Stimulated activated CD8-positive, alpha-beta memory T cell treated with anti-CD3 and anti-CD28 coated beads, Interleukin-12 subunit alpha, Interleukin-12 subunit beta, amount 100 ng/mL, for 1 hour (primary cell): ENCODE measurements at regions not wholly inside any gene's neighbourhood (a gene's known extent, or its start where the extent isn't known, plus 50 kb on each side); places are given as distances from the start of the nearest gene placed in this dataset.
"Not testable (repeated sequence)": the region's sequence is repeated elsewhere in the genome, so short reads cannot be mapped to it uniquely, and the experiment has no call there.

Experiments
- DNase-seq: peaks from one replicate; pipeline ENCODE4 v3.0.0-alpha.2; 2020; ENCODE audit warnings: low read depth

DNA sequence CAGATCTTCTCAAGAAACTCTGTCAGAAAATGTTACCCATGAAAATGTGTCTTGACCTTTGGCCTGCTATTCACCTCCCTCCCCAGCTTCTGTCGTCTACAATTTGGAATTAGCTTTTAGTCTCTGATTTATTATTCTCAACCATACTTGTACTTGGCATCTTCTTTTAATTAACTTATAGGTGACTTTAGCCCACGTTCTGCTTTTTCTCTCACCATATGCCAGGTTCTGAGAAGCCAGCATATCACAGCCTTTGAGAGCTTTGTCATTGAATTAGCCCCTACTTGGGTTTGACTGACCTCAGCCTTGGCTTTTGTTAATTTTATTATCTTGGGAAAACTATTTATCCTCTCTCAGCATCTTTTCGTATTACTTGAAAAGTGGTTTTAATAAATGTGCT lies 355.9 kb downstream of the OXSM start:
- DNase-seq: no peak

DNA sequence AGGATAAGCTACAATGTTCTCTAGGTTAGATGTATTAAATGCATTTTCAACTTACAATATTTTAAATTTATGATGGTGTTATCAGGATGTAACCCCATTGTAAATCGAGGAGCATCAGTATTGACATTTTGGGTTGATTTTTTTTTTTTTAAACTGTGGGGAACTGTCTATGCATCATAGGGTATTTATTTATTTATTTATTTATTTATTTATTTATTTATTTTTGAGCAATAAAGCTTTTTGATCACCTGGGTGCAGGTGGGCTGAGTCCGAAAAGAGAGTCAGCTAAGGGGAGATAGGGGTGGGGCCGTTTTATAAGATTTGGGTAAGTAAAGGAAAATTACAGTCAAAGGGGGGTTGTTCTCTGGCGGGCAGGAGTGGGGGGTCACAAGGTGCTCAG lies 367.5 kb downstream of the OXSM start:
- DNase-seq: not testable (repeated sequence)

DNA sequence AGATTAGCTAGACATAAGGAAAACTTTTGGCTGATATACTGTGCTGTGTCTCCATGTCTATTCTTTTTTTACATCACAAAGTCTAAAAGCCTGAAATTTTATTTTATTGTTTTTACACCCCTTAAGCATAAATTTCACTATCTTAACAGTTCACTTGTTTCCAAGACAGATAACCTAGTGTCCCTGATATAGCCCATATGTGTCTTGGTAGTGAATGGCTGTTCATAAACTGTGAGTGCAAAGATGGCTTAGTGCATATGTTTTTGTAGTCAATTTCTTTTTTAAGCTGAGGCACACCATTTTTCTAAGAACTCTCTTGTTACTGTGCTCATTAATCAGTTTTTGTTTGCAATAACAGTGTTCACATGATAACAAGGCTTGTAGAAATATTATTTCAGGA lies 381.1 kb downstream of the OXSM start:
- DNase-seq: no peak

DNA sequence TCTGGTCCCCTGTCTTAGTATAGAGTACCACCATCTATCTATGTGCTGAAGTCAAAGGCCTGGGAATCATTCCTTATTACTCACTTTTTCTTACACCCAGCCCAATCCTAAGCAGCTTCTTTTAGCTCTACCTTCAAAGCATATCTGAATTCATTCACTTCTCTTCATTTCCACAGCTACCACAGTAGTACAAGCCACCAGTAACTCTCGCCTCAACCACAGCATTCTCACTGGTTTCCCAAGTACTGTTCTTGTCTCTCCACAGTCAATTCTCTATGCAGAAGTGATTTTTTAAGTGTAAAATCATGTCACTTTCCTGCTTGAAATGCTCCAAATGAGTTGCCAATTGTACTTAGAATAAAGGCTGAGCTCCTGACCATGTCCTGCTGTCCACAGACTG lies 401.7 kb downstream of the OXSM start:
- DNase-seq: no peak

DNA sequence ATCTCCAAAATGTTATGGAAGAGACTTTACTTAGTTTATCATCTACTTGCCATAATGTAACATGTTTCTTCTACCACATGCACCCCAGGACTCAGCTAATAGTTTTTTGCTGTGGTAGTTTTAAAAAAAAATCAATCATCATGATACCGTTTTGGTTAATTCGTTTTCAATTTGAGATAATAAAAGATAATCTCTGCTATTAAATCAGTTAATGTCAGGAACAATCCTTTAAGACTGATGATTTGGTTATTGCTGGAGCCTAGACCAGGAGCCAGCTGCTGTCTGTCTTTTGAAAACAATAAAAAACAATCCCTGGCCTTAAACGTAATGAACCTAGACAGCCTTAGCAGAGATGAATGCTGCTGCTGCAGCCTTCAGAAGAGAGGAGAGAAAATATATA lies 403.7 kb downstream of the OXSM start:
- no peak for DNase-seq

DNA sequence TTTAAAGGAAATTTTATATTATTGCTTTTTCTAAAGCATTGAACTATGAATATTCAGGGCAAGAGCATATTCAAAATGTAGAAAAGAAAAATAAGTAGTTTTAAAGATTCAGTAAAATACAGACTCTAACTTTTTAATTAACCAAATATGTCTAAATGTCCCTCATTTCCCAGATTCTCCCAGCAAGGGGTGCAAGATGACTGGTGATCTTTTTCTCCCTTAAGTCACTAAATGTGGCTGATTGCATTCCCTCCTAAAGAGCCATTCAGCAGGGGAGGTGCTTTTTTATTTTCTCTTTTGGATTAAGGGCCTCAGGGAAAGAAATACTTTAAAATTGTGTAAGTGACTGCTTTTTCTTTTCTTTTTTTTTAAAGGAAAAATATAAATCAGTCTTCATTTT lies 406.9 kb downstream of the OXSM start:
- DNase-seq: no peak

DNA sequence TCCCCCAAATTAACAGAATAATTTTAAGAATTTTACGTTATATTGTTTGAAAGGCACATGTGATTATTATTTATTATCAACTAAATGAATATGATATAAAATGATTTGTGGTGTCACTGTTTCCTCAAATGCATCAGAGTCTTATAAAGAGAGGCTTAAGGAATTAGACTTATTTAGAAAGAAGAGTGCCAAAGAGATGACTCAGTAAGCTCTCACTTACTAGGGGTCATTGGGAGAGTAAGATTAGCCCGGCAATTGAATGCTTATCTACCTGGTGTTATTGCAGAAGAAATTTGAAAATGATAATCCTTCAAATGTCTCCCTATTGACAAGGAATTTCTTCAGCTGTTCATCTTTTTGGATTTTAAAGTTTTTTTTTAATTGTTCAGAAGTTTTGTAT lies 408.7 kb downstream of the OXSM start:
- no peak for DNase-seq

DNA sequence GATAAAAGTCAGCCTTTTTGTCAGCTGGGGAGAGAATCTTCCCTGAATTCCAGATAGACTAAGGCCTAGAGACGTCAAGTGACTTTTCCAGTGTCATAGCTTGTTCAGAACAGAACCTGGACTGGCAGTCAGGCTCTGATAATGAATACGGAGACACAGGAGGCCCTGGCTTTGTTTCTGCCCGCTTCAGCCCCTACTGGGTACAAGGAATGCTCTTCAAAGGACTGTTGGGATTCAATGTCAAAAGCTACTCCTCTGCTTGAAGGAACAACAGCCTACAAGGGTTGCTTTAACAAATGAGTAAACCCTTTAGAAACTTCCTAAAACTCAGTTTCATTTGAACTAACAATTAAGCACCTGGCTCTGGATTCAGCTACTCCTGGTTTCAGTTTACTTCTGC lies 412.3 kb downstream of the OXSM start:
- DNase-seq: no peak

DNA sequence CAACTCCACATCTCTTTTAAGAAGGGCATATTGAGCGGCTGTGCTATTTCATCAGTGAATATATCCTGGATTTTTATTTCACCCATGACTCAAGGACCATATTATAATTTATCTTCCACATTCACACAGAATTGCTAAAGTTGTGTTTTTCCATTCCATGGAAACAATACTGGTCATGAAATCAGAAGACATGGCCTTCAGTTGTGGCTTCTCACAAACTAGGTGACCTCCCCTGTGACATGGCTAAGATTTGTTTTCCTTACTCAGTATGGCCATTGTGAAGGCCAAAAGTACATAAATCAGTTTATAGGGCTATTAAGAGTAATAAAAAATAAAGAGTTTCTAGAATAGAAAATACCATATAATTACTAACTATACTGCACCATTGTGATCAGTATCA lies 415.6 kb downstream of the OXSM start:
- DNase-seq: no peak

DNA sequence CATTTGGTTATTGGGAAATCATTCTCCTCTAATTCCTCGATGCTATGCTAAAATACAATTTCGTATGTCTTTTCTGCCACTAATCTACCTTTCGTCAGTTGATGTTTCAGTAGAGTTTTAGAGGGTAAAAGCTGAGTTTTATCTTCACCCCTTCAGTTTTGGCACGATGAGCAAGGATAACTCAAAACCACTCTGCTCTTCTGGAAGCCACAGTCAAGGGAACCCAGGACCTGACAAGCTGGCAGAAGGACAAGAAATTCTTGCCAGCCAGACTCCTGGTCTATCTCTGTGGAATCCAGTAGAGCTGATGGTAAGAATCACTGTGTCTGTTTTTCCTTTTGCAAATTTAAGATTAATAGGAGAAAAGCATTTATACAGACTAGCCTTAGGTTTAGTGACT lies 414.4 kb upstream of the LRRC3B start:
- DNase-seq: no peak

DNA sequence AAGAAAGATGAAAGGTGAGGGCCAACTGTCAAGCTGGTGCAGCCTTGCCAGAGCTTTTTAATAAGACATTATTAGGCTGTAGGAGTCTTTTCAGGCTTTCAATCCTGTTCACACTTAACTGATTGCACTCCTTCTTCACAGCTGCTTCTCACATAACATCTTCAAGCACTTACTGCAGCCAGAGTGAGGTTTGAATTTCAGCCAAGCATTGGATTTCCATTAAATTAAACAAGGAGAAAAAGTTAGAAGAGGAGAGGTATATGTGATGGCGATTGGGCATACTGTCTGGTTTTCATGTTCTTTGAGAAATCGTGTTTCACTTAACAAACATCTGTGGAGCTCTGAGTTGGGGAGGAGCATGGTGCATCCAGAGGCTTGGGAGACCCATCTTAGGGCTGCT lies 392.8 kb upstream of the LRRC3B start:
- no peak for DNase-seq

DNA sequence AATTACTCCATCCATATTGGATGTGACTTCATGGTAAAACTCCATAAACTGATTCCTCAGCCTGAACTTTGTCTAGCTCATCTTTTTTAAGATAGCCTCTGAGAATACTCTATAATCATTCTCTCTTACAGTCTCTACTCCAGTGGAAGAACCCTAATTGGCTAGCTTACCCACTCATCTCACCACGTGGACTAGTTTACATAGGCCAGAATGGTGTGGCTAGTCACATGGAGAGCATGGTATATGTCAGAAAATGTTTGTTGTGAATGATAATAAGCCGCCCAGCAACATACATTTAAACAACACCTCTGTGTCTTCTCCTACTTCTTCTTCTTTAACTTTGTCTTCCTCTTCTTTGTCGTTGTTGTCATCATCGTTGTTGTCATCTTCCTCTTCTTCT lies 389.2 kb upstream of the LRRC3B start:
- no peak for DNase-seq

DNA sequence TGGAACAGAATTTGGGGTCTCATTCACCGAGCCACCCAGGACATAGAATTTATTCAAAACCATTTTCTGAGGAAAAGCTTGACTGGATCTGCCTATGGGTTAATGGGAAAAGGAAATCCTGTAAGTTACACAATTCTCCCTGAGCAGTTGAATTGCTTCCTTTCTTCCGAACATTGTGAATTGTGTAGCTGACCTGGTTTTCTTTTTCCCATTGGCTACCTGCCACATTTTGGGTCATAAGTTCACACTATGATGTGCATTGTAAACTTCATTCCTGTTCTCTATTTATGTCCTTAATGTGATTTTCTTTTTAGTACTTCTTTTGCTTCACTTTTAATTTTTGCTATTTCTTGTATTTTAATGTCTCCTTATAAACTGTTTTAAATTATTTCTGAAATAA lies 386.0 kb upstream of the LRRC3B start:
- DNase-seq: no peak

DNA sequence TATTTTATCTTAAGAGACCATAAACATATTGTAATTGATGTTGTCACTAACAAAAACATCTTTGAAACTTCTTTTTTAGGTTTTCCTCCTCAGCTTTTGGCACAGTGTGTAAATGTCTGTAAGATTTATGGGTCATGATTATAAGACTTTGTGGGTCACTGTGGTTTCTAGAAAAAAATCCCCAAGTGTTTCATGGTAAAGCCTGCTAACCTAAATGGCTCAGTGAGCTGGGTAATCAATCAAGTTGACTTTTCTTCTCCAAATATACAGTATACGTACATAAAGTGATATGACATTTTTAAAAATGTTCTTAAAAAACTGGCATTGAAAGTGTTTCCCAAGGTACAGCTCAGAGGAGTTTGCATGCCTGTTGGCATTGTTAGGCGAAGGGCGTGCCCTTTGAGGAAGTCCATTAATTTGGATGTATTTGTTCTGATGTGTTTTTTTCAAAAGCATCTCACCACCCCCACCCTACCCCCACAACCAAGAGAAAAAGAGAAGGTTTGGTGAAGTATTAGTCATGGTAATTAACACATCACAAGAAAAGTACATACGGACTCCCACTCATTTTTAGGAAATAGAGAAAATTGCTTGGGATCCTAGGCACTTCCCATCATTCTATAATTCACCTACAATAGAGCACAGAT lies 385.4 kb upstream of the LRRC3B start:
- no peak for DNase-seq

DNA sequence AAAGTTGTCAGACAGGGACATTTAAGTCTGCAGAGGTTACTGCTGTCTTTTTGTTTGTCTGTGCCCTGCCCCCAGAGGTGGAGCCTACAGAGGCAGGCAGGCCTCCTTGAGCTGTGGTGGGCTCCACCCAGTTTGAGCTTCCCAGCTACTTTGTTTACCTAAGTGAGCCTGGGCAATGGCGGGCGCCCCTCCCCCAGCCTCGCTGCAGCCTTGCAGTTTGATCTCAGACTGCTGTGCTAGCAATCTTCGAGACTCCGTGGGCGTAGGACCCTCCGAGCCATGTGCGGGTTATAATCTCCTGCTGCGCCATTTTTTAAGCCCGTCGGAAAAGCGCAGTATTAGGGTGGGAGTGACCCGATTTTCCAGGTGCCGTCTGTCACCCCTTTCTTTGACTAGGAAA lies 378.0 kb upstream of the LRRC3B start:
- DNase-seq: not testable (repeated sequence)

DNA sequence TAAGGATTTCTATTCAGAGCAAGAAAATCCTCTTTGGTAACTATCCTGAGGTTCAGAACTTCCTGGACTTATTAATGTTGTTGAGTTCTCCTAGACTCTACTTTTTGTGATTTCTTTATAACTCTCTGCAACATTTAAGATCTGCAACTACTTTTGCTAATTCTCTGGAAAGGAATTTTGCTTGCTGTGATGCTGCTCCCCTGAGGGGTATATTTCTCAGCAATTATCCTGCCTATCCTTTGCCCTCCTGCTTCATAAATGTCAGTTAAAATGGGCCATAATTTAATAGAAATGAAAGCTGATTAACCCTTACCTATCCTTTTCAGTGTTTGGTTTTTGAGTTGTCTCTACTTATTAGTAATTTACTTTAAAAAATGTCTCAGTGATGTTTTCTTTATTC lies 377.3 kb upstream of the LRRC3B start:
- no peak for DNase-seq

DNA sequence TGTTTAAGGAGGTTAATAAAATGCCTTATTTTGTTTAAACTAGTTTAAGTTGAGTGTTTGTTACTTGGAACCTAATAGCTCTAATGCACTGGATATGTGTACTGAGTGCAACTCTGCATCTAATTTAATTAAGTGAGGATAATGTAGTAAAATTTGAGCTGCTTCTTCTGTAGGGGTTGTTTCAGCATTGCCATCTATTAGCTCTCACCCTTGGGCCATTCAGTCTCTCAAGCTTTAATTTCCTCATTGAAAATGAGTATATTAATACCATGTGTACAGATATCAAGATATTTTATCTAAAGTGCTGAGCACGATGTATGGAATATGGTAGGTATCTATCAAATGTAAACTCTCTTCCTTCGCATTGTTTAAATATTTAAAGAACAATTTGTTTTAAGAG lies 375.7 kb upstream of the LRRC3B start:
- DNase-seq: no peak

DNA sequence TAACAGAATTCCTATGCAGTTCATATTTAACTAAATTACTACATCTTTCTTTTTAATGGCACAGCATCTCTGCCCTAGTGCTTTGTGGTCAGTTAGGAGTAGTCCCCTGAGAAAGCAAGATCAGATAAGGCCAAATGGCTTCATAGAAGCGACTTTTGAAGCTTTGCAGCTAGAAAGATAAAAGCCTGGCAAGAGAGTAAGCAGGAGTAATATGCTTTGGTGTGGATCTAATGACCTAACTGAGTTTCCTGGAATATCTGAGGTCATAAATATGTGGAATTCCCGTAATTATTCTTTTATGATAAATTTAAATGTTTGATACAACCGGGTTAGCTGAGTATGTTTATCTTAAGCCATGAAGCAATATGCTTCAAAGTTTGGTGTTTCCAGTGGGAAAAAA lies 374.9 kb upstream of the LRRC3B start:
- no peak for DNase-seq

DNA sequence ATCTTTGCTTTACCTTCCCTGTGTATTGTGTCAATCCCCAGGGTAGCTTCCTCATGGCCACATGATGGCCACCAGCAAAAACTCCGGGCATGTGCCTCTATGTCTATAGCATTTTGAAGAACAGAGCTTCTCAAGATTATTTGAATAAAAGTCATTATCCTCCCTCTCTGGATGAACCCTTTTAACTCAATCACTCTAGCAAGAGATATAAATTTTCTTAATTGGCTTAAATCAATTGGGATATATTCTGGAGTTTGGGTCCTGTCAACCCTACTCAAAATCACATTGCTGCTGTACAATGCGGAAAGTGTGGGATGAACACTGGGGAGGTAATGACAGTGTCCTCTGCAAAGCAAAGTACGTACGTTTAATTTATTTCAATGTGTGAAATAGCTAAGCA lies 370.6 kb upstream of the LRRC3B start:
- no peak for DNase-seq

DNA sequence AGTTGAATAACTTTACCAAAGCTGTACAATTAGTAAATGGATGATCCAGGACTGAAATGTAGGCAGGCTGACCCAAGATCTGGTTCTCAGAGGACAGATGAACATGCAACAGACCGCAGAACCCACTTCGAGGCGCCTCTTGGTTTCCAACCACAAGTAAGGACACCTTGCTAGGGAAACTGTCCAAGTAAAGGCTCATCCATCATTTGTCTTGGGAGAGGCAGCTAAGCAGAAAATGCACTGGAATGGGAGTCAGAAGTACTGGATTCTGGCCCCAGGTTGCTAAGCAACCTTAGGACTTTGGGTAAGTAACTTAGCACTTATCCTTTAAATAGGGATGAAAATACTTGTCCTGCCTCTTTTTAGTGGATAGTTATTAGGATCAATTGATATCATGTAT lies 366.3 kb upstream of the LRRC3B start:
- DNase-seq: no peak

DNA sequence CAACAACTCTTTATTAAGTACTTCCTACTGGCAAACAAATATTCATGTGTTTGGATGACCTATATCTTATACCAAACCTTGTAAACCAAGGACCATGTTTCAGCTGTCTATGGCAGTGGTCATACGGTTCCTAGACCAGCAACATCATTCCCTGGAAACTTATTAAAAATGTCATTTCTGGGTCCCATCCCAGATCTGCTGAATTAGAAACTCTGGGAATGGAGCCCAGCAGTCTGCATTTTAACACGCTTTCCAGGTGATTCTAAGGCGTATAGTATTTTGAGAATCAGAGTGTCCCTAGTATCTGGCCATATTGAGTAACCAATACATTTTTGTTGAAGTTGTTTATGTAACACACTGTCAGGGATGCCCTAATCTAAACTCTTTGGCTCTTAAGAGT lies 363.4 kb upstream of the LRRC3B start:
- DNase-seq: no peak

DNA sequence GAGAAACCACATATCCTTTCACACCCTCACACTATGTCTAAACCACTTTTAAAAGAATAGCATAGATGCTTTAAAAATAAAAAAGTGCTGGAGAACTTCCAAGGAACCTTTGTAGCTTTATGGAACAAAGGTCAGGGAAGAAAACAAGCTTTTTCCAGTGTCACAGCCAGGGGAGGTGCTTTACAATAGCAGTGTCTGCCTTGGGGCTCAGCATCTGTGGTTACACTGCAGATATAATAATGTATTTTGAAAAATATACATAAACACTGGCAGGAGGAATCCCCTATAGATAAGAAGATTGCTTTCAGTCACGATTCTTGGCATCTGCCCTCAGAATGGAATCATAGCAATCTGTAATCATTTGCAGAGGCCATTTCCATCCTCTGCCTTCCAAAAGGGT lies 362.4 kb upstream of the LRRC3B start:
- DNase-seq: no peak

DNA sequence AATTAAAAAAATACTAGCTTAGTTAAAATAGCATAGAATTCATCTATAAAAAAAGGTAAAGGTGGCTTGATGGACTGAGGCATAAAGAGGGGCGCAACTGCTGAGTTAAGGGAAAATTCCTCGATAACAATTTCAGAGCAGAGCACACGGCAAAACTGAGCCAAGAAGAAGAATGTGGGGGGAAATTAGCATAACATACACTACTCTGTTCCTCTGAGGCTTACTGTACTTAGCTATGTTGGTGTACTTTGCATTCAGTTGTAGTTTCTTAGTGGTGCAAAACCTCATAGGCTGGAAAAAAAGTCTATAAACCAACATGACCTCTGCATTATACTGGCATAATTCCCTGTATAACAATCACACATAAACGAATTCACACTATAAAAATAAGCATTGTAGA lies 357.9 kb upstream of the LRRC3B start:
- DNase-seq: no peak

DNA sequence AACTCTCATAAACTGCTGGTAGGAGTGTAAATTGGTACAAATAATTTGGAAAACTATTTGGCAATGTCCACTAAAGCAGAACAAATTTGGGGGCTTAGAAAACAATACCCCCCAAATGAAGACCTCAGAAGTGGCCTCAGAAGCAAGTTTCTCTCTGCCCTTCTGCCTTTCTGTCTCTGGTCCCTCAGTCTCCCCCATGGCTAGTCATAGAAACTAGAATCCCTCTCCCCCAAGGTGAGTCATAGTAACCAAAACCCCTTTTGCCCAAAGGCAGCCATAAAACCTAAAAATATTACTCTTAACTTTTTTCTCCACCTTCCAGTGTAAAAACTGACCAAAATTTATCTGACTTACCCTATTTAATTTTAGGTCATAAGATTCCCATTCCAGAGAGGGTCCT lies 350.7 kb upstream of the LRRC3B start:
- no peak for DNase-seq

DNA sequence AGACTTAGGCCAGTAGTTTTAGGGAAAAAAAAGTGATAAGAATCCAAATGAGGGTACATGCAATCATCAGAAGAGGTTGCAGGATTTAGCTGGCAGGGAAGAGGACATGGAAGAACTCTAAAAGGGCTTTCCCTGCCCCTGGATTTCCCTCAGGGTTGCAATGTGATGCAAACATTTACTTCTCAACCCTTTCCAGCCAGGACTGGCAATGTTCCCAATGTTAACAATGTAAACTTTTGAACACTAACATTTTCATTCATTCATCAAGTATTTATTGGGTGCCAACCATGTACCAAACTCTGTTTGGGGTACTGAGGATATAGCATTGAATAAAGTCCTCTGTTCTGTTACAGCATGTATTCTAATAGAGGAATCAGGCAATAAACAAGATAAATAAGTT lies 349.4 kb upstream of the LRRC3B start:
- DNase-seq: no peak
